Lower leg skin (tissue), 4 donors: ENCODE measurements at regions not wholly inside any gene's neighbourhood (a gene's known extent, or its start where the extent isn't known, plus 50 kb on each side); places are given as distances from the start of the nearest gene placed in this dataset.

Source experiments
- DNase-seq, 2 donors: peaks; one replicate each; pipeline ENCODE4 v3.0.0-alpha.2; 2019; ENCODE audit warnings: low spot score in 2 of 2
- H3K4me3 ChIP-seq: fragments of 200-600 bp; sonication (generic); 2 replicates; pipeline ENCODE4 v1.5.1; 2017; ENCODE audit warnings: mild to moderate bottlenecking, low read depth; ENCODE audit not compliant: poor library complexity, severe bottlenecking
- POLR2A ChIP-seq, 2 donors: fragments of 450-650 bp; IDR thresholded peaks; one replicate each; pipeline ENCODE4 v1.6.1; 2016 to 2017; ENCODE audit warnings: antibody characterized with exemption in 2 of 2, mild to moderate bottlenecking in 1 of 2, moderate library complexity in 1 of 2
- WGBS, 2 donors: methylation state at CpG; one replicate each; pipeline ENCODE4 v1.1.5; 2018; 5-methylcytosine and 5-hydroxymethylcytosine counted together
- intact Hi-C: fragments of 100-400 bp; cut with DNase I; formaldehyde crosslinking; loops from one replicate; pipeline ENCODE4 v1.15.0; 2023; ENCODE audit warnings: low total_unique reads
- TF ChIP-seq, protein P1 (sequence below), 3 donors: fragments of 450-650 bp; IDR thresholded peaks; one replicate each; pipeline ENCODE4 v1.5.1; 2016; ENCODE audit warnings: antibody characterized with exemption in 3 of 3, mild to moderate bottlenecking in 3 of 3, moderate library complexity in 2 of 3

DNA sequence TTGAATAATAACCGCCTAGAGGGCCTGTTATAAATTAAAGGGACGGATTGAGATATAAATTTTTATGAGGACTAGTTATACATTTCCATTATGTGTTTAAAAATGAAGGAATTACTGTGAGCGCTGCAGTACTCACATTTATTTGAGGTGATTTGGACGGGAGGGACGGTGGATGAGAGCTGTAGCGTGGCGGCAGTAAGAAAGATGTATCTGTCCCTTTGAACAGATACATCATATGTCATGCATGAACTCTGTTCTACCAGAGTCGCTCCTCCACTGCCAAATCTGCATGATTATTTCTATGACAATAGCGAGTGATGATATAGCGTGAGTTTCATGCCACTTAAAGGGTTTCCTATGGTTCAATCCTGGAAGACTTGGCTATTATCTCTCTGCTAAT, 538.8 kb downstream of the MCTP2 start:
- H3K4me3 ChIP-seq, result no peak overlapping the region
- no peak for DNase-seq
- 76 to 83% methylated on average over 10 of the region's 10 CpGs for WGBS, 2 donors
- intact Hi-C loops, result no loop called here
- TF ChIP-seq, protein P1, sequence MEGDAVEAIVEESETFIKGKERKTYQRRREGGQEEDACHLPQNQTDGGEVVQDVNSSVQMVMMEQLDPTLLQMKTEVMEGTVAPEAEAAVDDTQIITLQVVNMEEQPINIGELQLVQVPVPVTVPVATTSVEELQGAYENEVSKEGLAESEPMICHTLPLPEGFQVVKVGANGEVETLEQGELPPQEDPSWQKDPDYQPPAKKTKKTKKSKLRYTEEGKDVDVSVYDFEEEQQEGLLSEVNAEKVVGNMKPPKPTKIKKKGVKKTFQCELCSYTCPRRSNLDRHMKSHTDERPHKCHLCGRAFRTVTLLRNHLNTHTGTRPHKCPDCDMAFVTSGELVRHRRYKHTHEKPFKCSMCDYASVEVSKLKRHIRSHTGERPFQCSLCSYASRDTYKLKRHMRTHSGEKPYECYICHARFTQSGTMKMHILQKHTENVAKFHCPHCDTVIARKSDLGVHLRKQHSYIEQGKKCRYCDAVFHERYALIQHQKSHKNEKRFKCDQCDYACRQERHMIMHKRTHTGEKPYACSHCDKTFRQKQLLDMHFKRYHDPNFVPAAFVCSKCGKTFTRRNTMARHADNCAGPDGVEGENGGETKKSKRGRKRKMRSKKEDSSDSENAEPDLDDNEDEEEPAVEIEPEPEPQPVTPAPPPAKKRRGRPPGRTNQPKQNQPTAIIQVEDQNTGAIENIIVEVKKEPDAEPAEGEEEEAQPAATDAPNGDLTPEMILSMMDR (IDR thresholded peaks at IDR 0.05), result no peak
- TF ChIP-seq POLR2A (IDR thresholded peaks at IDR 0.05), result no peak

DNA sequence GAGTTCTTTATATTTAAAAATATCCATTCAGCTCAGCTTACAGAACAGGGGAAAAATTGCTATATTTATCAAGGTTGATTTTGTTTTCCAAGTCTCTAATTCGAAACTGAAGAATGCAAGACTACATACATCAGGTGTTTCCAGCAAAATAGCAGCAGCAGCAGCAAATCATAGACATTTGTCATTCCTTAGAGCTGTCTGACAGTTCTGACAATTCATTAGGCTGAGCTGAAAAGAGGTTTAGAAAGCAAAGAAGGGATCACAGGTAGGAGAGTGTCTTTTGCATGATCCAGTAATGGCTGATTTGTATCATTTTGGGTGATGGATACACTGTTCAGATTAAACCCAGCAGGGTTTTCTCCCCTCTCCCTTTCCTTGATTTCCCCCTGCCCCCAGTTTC, 545.7 kb downstream of the MCTP2 start:
- intact Hi-C loops, result no loop called here
- 68 to 86% methylated on average over 1 of the region's 1 CpG for WGBS, 2 donors
- TF ChIP-seq, protein P1 (IDR thresholded peaks at IDR 0.05), result no peak
- TF ChIP-seq POLR2A (IDR thresholded peaks at IDR 0.05), result no peak
- DNase-seq, result no peak
- H3K4me3 ChIP-seq, result no peak overlapping the region

DNA sequence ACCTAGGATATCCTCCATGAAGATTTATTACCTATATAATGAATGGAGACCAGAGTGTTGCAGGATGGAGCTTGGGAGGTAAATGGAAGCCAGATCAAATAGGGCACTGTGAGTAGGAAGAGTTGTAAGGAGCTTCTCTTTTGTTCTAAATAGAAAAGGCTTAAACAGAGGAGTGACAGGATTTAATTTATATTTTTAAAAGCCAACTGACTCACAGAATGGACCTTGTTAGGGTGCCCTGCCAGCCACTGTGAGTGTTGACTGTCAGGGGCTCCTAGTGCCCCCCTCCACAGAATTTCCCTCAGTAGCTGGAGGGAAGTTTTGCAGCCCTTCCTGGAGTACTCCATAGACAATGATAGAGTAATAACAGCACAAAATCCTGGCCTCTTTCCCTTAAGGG, 547.5 kb downstream of the MCTP2 start:
- TF ChIP-seq POLR2A (IDR thresholded peaks at IDR 0.05), result no peak
- TF ChIP-seq, protein P1 (IDR thresholded peaks at IDR 0.05), result no peak
- no peak overlapping the region for H3K4me3 ChIP-seq
- intact Hi-C loops, result no loop called here
- no peak for DNase-seq

DNA sequence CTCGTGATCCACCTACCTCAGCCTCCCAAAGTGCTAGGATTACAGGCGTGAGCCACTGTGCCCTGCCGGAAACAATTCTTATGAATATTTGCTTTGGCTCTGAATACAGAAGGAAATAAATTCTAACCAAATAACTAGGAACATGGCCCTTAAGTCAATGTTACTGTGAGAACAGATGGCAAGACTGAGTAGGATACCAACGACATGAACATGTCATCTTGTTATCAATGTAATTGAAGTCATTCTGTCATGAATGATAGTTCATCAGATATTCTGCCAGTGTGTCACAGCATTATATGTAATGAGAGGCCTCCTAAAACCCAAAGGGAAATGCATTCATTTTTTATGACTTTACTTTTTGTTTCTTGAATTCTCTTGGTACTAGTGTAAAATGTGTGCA, 548.8 kb downstream of the MCTP2 start:
- H3K4me3 ChIP-seq, result no peak overlapping the region
- TF ChIP-seq, protein P1 (IDR thresholded peaks at IDR 0.05), result no peak
- no peak for TF ChIP-seq POLR2A (IDR thresholded peaks at IDR 0.05)
- WGBS, 2 donors, result 85 to 90% methylated on average over 4 of the region's 4 CpGs
- no peak for DNase-seq
- intact Hi-C loops, result no loop called here

DNA sequence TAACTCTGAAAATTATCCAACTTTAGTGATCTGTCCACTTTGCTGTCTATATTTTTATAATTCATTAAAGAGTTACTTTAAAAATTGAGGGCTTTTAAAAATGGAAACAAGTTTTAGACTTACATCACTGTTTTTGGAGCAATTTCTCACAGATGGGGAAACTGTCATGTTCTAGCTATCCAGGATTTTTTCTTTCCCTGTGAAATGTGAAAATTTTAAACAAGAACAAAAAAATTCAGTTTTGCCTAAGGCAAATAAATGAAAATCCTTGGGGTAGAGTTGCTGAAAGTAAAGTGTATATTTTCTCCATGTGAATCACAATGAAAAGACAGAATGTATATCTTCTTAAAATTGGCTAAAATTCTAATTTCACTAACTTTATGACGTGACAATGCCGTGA, 553.7 kb downstream of the MCTP2 start:
- TF ChIP-seq, protein P1 (IDR thresholded peaks at IDR 0.05), result no peak
- TF ChIP-seq POLR2A (IDR thresholded peaks at IDR 0.05), result no peak
- no peak for DNase-seq
- WGBS, 2 donors, result 89 to 92% methylated on average over 2 of the region's 2 CpGs
- intact Hi-C loops, result no loop called here
- no peak overlapping the region for H3K4me3 ChIP-seq

DNA sequence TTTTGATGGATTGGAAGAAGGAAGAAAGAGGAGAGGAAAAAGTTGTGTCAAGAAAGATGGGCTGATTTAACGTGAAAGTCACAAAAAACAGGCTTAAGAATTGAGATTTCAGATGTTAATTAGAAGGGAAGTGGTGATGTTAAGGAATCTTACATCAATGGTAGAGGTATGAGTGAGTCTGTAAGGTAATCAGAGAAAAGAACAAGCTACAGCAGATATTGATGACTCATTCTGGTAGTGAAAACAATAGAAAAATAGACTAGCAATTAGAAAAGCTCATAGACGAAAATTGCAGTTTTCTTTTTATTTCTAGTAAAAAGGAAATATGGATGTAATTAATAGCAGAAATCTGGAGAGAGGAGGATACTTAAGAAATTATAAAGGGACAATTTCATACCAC, 559.6 kb downstream of the MCTP2 start:
- intact Hi-C loops, result no loop called here
- no peak for DNase-seq
- TF ChIP-seq, protein P1 (IDR thresholded peaks at IDR 0.05), result no peak
- no peak for TF ChIP-seq POLR2A (IDR thresholded peaks at IDR 0.05)
- 25 to 26% methylated on average over 2 of the region's 2 CpGs for WGBS, 2 donors
- no peak overlapping the region for H3K4me3 ChIP-seq
